Suppressor macrophage (primary cell): ENCODE measurements at regions not wholly inside any gene's neighbourhood (a gene's known extent, or its start where the extent isn't known, plus 50 kb on each side); places are given as distances from the start of the nearest gene placed in this dataset.
"Not testable (repeated sequence)": the region's sequence is repeated elsewhere in the genome, so short reads cannot be mapped to it uniquely, and the experiment has no call there.

Source experiments
- DNase-seq, 4 experiments: peaks; one replicate each; pipeline ENCODE4 v3.0.0-alpha.2; 2020 to 2022

GRCh38 chr20:16801919-16802651, 53.9 kb downstream of the OTOR start:
- peak; percentile 55 to 72 (median 61) for DNase-seq

- DNase-seq: no peak
Measured at GRCh38 chr20:16802652-16802935, 54.4 kb downstream of the OTOR start.

- peak; percentile 52 to 75 (median 73) for DNase-seq
Measured at GRCh38 chr20:16803965-16804792, 56.0 kb downstream of the OTOR start.

GRCh38 chr20:16804793-16805187, 56.6 kb downstream of the OTOR start:
- DNase-seq: no peak

DNA sequence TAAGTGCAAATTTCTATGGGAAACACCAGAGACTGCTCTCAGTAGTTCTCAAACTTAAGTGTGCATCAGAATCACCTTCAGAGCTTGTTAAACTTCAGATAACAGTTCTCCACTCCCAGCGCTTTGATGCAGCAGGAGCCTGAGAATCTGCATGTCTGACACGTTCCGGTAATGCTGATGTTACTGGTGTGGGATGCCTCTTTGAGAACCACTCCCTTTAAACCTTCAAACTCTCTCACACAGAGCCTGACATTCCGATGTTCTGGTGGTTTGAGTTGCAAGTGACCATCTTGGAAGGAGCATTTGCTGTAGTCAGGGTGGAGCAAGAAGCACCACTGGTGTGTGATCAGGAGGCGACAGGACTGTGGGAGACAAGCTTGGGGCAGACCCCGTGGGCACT, 57.9 kb downstream of the OTOR start:
- no peak for DNase-seq

- no peak for DNase-seq
Measured at GRCh38 chr20:16806886-16807285, 58.7 kb downstream of the OTOR start.

DNA sequence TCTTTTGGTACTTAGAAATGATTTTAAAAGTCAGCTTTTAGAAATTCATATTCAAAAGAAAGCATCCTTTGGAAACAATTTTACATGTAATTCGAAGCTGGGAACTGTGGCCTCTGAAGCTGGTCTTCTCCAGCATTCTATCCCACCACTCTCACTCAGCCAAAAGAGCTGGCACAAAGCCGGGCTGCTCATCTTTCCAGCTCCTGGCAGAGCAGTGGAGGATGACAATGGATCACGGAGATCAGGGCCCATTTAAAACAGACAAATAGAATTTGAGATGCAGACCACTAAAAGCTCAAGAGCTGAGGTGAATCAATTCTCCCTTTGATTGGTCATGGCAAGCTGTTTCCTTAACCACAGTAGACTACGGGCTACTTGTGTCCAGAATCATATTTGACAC, 60.6 kb downstream of the OTOR start:
- no peak for DNase-seq

- DNase-seq: no peak
Measured at GRCh38 chr20:16810216-16810615, 62.1 kb downstream of the OTOR start.

DNA sequence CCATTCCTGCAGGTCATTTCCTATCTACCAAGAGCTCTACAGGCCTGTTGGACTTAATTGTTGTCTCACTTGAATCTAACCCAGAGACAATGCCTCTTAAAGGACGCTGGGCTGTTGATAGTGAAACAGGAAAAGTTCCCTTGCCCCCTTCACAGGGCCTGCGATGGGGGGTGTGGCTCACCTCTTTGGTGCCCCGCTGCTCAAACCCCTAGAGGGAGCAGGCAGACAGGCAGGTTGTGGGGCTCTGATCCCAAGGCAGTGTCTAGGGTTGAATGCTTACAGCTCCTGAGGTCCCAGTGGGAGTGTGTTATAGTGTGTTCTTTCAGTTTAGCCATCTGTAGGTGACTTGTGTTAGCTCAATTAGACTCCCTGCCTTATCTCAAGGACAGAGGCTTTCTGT, 68.0 kb downstream of the OTOR start:
- no peak for DNase-seq

DNA sequence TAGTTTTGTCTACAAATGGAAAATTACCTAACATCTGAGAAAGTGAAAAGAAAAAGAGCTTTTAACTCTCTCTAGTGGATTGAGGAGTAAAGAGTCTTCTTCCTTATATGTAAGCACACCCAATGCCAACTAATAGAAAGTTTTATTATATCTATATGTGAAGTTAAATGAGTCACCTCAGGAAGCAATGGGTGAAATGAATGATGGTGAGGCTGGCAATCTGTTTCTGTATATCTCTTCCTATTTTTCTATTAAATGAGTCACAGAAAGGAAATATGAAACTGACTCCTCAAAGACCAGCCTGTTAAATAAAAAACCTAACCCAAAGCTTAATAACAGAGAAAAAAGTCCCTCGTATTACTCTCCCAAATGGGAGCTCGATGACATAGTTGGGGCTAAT, 71.3 kb downstream of the OTOR start:
- DNase-seq: no peak

- peak; percentile 44 to 72 (median 66) for DNase-seq
Measured at GRCh38 chr20:16821211-16822089, 73.3 kb downstream of the OTOR start.

DNA sequence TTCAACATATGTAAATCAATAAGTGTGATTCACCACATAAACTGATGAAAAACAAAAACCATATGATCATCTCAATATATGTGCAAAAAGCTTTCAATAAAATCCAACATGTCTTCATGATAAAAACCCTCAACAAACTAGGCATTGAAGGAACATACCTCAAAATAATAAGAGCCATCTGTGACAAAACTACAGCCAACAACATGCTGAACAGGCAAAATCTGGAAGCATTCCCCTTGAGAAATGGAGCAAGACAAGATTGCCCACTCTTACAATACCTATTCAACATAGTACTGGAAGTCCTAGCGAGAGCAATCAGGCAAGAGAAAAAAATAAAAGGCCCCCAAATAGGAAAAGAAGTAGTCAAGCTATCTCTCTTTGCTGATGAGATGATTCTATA, 76.5 kb downstream of the OTOR start:
- DNase-seq: no peak

DNA sequence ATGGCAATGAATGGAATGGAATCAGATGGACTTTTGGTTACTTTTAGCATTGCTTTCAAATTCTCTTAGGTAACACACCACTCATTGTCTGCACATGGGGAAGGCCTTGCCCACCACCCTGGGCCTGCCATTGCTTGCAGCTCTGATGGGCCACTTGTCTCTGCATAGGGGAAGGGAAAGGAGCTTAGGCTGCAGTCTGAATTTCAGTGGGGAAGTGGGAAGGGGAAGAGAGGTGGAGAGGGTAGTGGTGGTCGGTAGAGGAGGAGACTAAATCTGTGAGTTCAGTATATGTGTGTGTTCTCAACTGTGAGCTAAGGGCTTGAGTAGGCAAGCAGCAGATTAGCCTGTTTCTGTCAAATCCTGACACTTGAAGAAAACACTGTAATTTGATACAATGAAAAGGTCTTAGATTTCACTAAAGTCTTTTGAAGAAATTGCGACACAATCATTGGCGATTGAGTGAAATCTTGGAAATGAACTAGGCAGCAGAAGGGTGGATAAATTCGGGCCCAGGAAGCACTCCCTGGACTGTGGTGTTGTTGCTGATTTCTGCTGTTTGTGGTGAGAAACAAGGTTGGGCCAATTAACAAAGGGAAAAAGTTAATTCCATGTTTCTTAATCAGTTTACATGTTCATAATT, 80.6 kb downstream of the OTOR start:
- DNase-seq: peak in 1 of 4 experiments; percentile 12

- not testable (repeated sequence) for DNase-seq
Measured at GRCh38 chr20:16835690-16836089, 87.5 kb downstream of the OTOR start.

- peak in 2 of 4 experiments; percentile 52 to 55 for DNase-seq
Measured at GRCh38 chr20:16842486-16843120, 94.4 kb downstream of the OTOR start.

GRCh38 chr20:16844406-16844805, 96.2 kb downstream of the OTOR start:
- peak in 3 of 4 experiments; percentile 33 to 41 (median 36) for DNase-seq

DNA sequence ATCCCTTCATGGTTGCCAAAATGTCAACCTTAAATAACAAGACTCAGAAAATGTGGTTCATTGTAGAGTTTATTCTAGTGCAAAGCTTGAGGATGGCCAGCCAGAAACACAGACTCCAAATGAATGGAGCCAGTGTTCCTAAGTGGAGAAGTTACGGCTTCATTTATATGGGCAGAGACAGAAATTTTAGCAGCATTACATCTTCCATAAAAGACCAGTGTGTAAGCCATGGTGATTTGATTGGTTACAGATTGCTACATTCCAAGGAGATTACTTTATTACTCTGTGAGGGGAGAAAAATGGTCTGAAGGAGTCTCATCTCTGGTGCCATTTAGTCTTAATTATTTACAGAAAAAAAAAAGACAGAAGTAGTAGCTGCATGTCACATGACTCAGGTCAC, 97.8 kb downstream of the OTOR start:
- no peak for DNase-seq

DNA sequence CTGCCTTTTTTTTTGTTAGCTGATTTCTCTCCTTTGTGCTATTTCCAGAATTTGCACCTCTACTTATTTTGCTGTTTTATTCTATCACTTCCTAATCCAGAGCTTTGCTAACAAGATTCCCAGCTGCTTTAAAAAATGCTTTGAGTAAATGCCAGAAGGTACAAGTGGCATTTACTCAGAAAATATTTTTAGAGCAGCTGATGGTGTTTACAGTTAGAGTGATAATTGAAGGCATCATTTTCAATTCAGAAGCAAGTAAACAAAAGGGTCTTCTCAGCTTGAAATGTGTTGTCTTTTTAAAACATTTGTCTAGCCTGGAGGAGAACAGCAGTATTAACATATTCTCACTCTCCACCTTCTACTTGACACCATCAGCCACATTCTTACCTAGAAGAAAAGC, 99.9 kb downstream of the OTOR start:
- DNase-seq: no peak

- DNase-seq: no peak
Measured at GRCh38 chr20:16848526-16848925, 100.4 kb downstream of the OTOR start.

DNA sequence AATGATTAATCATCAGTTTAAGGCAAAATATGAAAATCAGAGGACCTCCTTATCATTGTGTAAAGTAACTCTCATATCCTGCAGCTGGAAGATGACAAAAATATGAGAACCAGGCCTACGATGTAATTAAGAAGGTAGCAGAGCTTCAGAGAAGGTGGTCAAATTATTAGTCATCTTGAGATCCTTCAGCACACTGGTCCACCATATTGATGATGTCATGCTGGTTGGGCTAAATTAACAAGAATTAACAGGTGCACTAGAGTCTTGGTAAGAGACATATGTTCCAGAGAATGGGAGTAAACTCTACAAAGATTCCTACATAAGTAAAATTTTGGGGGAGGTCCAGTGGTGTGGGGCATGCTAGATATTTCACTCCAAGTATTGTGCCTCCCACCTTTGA, 112.8 kb downstream of the OTOR start:
- no peak for DNase-seq

DNA sequence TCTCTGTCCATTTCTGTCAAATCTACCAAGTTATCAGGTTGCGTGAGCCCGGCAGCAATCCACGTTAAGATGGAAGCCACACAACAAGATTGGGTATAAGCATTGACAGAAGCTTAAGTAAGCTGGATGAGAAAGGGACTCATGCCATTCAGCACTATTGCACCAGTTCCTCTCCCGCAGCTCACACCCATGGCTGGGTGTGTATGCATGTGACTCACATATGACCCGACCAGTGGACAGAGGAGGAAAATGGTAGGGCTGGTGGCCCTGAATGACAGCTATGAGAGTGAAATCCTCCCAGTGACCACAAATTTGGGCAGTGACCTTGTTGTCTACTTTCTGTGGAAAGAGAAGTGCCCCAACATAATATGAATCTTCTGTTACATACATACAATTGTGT, 113.5 kb downstream of the OTOR start:
- DNase-seq: no peak

- DNase-seq: no peak
Measured at GRCh38 chr20:16863303-16863702, 115.1 kb downstream of the OTOR start.
